HCT116 (cell line): ENCODE measurements at regions not wholly inside any gene's neighbourhood (a gene's known extent, or its start where the extent isn't known, plus 50 kb on each side); places are given as distances from the start of the nearest gene placed in this dataset.

Source experiments
- ATAC-seq: fragments of 200-7000 bp; cut with Tn5 transposase; 2 replicates; pipeline ENCODE4 v1.9.1; 2020; ENCODE audit warnings: mild to moderate bottlenecking, moderate library complexity
- BruUV-seq: library from RNA; stranded (reverse); fragments of 400-500 nt; replicated peaks from 2 replicates; lab custom pipeline; 2021; lab: Mats Ljungman, UMichigan
- CTCF ChIA-PET: fragments of 300-600 bp; sonication (Branson Sonifier 250); formaldehyde crosslinking; loops from one replicate; lab custom pipeline; 2021; ENCODE audit warnings: antibody characterized with exemption; lab: Charles Lee
- POLR2A ChIA-PET: fragments of 300-600, 350-600 bp; sonication (Branson Sonifier 250); formaldehyde crosslinking; loops from one replicate; lab custom pipeline; 2021; ENCODE audit warnings: antibody characterized with exemption; lab: Charles Lee
- RAD21 ChIA-PET, 2 experiments: fragments of 300-600 bp; sonication (Branson Sonifier 250); formaldehyde crosslinking; loops; one replicate each; lab custom pipeline; 2023; ENCODE audit warnings: low total read pairs in 2 of 2; ENCODE audit not compliant: uncharacterized antibody in 2 of 2, unreplicated experiment in 2 of 2, low non-redundant PET in 1 of 2; lab: Charles Lee
- DNase-seq: peaks from one replicate; pipeline ENCODE4 v3.0.0-alpha.2; 2010; ENCODE audit warnings: low read depth, low spot score
- H2AFZ ChIP-seq: fragments of 200-600 bp; shearing (Covaris generic), sonication (generic); 2 replicates; pipeline ENCODE4 v1.6.1; 2017; ENCODE audit warnings: low read depth, mixed run types, mixed read lengths, antibody characterized with exemption, low read length; ENCODE audit not compliant: poor library complexity, severe bottlenecking
- H3K27ac ChIP-seq: 2 replicates; pipeline ENCODE4 v1.5.1; 2012; ENCODE audit warnings: low read depth, low read length
- H3K27me3 ChIP-seq: fragments of 200-600 bp; sonication (generic); 2 replicates; pipeline ENCODE4 v1.6.1; 2016; ENCODE audit warnings: mixed run types, low read length, mixed read lengths; ENCODE audit not compliant: insufficient read depth
- H3K36me3 ChIP-seq, 2 experiments: fragments of 200-500 bp in 1 of 2; fragments of 200-600 bp in 1 of 2; sonication (Bioruptor generic) in 1 of 2; sonication (generic) in 1 of 2; 2 replicates each; pipeline versions ENCODE4 v1.5.1 to v1.6.1; 2014 to 2016; ENCODE audit warnings: low read length in 2 of 2, inconsistent platforms in 1 of 2, mixed read lengths in 1 of 2, mixed run types in 1 of 2; ENCODE audit not compliant: insufficient read depth in 2 of 2, control insufficient read depth in 1 of 2
- H3K4me1 ChIP-seq, 2 experiments: fragments of 200-600 bp in 1 of 2; sonication (generic) in 1 of 2; 2 replicates each; pipeline versions ENCODE4 v1.5.1 to v1.6.1; 2012 to 2017; ENCODE audit warnings: low read length in 2 of 2, inconsistent platforms in 1 of 2, mild to moderate bottlenecking in 1 of 2, mixed read lengths in 1 of 2, mixed run types in 1 of 2, moderate library complexity in 1 of 2; ENCODE audit not compliant: insufficient read depth in 2 of 2, control insufficient read depth in 1 of 2
- H3K4me2 ChIP-seq: fragments of 200-600 bp; sonication (generic); 2 replicates; pipeline ENCODE4 v1.6.1; 2017; ENCODE audit warnings: mixed run types, low read length, mixed read lengths
- H3K4me3 ChIP-seq, 2 experiments: fragments of 200-600 bp in 1 of 2; sonication (generic) in 1 of 2; replicated peaks in 1 of 2; 2 replicates each; pipeline ENCODE4 v1.5.1; 2011 to 2016; ENCODE audit warnings: low read length in 2 of 2, control low read depth in 1 of 2, low read depth in 1 of 2, mild to moderate bottlenecking in 1 of 2, mixed read lengths in 1 of 2, mixed run types in 1 of 2
- H3K79me2 ChIP-seq: fragments of 200-600 bp; sonication (generic); 2 replicates; pipeline ENCODE4 v1.6.1; 2017; ENCODE audit warnings: mild to moderate bottlenecking, mixed run types, low read length, moderate library complexity, mixed read lengths; ENCODE audit not compliant: insufficient read depth
- H3K9ac ChIP-seq: fragments of 200-600 bp; sonication (generic); 2 replicates; pipeline ENCODE4 v1.6.1; 2016; ENCODE audit warnings: low read length, mixed read lengths
- H3K9me2 ChIP-seq: fragments of 200-600 bp; sonication (generic), shearing (Covaris generic); 2 replicates; pipeline ENCODE4 v1.6.1; 2017; ENCODE audit warnings: mixed run types, mild to moderate bottlenecking, moderate library complexity; ENCODE audit not compliant: insufficient read depth
- H3K9me3 ChIP-seq, 2 experiments: fragments of 200-500 bp in 1 of 2; fragments of 200-600 bp in 1 of 2; sonication (Bioruptor generic) in 1 of 2; sonication (generic) in 1 of 2; 2 replicates each; pipeline ENCODE4 v1.6.1; 2014 to 2017; ENCODE audit warnings: low read length in 2 of 2, mixed read lengths in 2 of 2, inconsistent platforms in 1 of 2, low read depth in 1 of 2, mild to moderate bottlenecking in 1 of 2, mixed run types in 1 of 2, moderate library complexity in 1 of 2; ENCODE audit not compliant: control insufficient read depth in 1 of 2, insufficient read depth in 1 of 2
- H4K20me1 ChIP-seq: fragments of 200-600 bp; sonication (generic), shearing (Covaris generic); 2 replicates; pipeline ENCODE4 v1.6.1; 2017; ENCODE audit warnings: mixed run types, mild to moderate bottlenecking, moderate library complexity; ENCODE audit not compliant: insufficient read depth
- CEBPB ChIP-seq: IDR thresholded peaks from 2 replicates; pipeline ENCODE4 v1.6.1; 2012; ENCODE audit warnings: low read depth
- CTCF ChIP-seq, 3 experiments: fragments of 200-600 bp in 1 of 3; sonication (generic) in 1 of 3; IDR thresholded peaks in 2 of 3; conservative IDR thresholded peaks in 1 of 3; 2 replicates each; pipeline ENCODE4 v1.5.1; 2012 to 2017; ENCODE audit warnings: low read depth in 2 of 3, low read length in 2 of 3, antibody characterized with exemption in 1 of 3, borderline replicate concordance in 1 of 3, control low read depth in 1 of 3, mild to moderate bottlenecking in 1 of 3, mixed read lengths in 1 of 3, mixed run types in 1 of 3, moderate library complexity in 1 of 3; ENCODE audit not compliant: insufficient read depth in 1 of 3
- EGR1 ChIP-seq: IDR thresholded peaks from 2 replicates; pipeline ENCODE4 v1.6.1; 2012; ENCODE audit warnings: low read depth
- EZH2phosphoT487 ChIP-seq: fragments of 200-600 bp; IDR thresholded peaks from 2 replicates; pipeline ENCODE4 v1.6.1; 2018; ENCODE audit warnings: antibody characterized with exemption, borderline replicate concordance
- FOSL1 ChIP-seq: IDR thresholded peaks from 2 replicates; pipeline ENCODE4 v1.6.1; 2012; ENCODE audit warnings: low read depth
- JUND ChIP-seq: IDR thresholded peaks from 2 replicates; pipeline ENCODE4 v1.6.1; 2012
- POLR2A ChIP-seq: IDR thresholded peaks from 2 replicates; pipeline ENCODE4 v1.7.0; 2011; ENCODE audit warnings: borderline replicate concordance; ENCODE audit not compliant: insufficient read depth, insufficient read length; ENCODE audit errors: extremely low read depth
- SP1 ChIP-seq: IDR thresholded peaks from 2 replicates; pipeline ENCODE4 v1.6.1; 2012; ENCODE audit warnings: low read depth
- YY1 ChIP-seq: IDR thresholded peaks from 2 replicates; pipeline ENCODE4 v1.6.1; 2011; ENCODE audit warnings: low read length, low read depth, moderate library complexity, mild to moderate bottlenecking; ENCODE audit not compliant: insufficient replicate concordance; ENCODE audit errors: extremely low read depth
- ZBTB33 ChIP-seq: IDR thresholded peaks from 2 replicates; pipeline ENCODE4 v1.6.1; 2011; ENCODE audit warnings: mild to moderate bottlenecking, low read length, moderate library complexity; ENCODE audit not compliant: insufficient replicate concordance; ENCODE audit errors: extremely low read depth
- ZFX ChIP-seq: fragments of 450-650 bp; IDR thresholded peaks from 2 replicates; pipeline ENCODE4 v1.6.1; 2017
- intact Hi-C: fragments of 100-400 bp; cut with micrococcal nuclease; formaldehyde crosslinking; loops from 2 replicates; pipeline ENCODE4 v1.10.0; 2022

GRCh38 chr10:111498560-111498959 lies 421.7 kb downstream of the ADRA2A start:
- ATAC-seq = no peak
- H2AFZ ChIP-seq = no peak overlapping the region

More at GRCh38 chr10:111498560-111498959, 421.7 kb downstream of the ADRA2A start:
- peaks cover 9% of the 10 kb centered on the region for H3K27me3 ChIP-seq
- RAD21 ChIA-PET = no interaction called here
- no peak overlapping the region for H3K27ac ChIP-seq
- no peaks in the 10 kb centered on the region for H4K20me1 ChIP-seq
- intact Hi-C loops = no loop called here
- no peaks in the 10 kb centered on the region for H3K4me1 ChIP-seq
- no TSS peak for BruUV-seq
- TF ChIP-seq CTCF (IDR thresholded peaks at IDR 0.05 in 2 of 3, conservative IDR thresholded peaks at IDR 0.05 in 1 of 3; ENCODE audit: borderline replicate concordance in 1 of 3, insufficient read depth in 1 of 3, low read depth in 2 of 3, low read length in 2 of 3) (no peak), ZBTB33 (no peak), SP1 (no peak), JUND (no peak), EZH2phosphoT487 (no peak), YY1 (no peak), FOSL1 (no peak), POLR2A (no peak), EGR1 (no peak), ZFX (no peak), CEBPB (no peak)
- no peaks in the 10 kb centered on the region for H3K79me2 ChIP-seq
- H3K4me2 ChIP-seq = no peak overlapping the region
- no peaks in the 10 kb centered on the region for H3K9me3 ChIP-seq
- no peak for DNase-seq
- H3K9ac ChIP-seq = no peak overlapping the region
- H3K9me2 ChIP-seq = no peaks in the 10 kb centered on the region
- CTCF ChIA-PET = no interaction called here
- H3K36me3 ChIP-seq = no peaks in the 10 kb centered on the region
- no peak overlapping the region for H3K4me3 ChIP-seq
- POLR2A ChIA-PET = no interaction called here
